Activated naive CD8-positive, alpha-beta T cell treated with anti-CD3 and anti-CD28 coated beads, Interleukin-2, amount 50 U/mL, for 16 hours (primary cell): ENCODE measurements at regions not wholly inside any gene's neighbourhood (a gene's known extent, or its start where the extent isn't known, plus 50 kb on each side); places are given as distances from the start of the nearest gene placed in this dataset.

ENCODE experiments used
- DNase-seq: peaks from one replicate; pipeline ENCODE4 v3.0.0-alpha.2; 2020; ENCODE audit warnings: low read depth, low spot score

GRCh38 chr18:10032331-10033015 lies 118.7 kb downstream of the VAPA start:
- peak; percentile 42 for DNase-seq

- DNase-seq, result no peak
Observed at GRCh38 chr18:10033016-10033399, 119.2 kb downstream of the VAPA start.

GRCh38 chr18:10035281-10035991 lies 121.6 kb downstream of the VAPA start:
- DNase-seq, result no peak

GRCh38 chr18:10036479-10036878 lies 122.7 kb downstream of the VAPA start:
- no peak for DNase-seq

GRCh38 chr18:10037181-10037580 lies 123.4 kb downstream of the VAPA start:
- DNase-seq, result no peak

- no peak for DNase-seq
Observed at GRCh38 chr18:10038268-10038667, 124.5 kb downstream of the VAPA start.

GRCh38 chr18:10040287-10041011 lies 126.6 kb downstream of the VAPA start:
- no peak for DNase-seq

- no peak for DNase-seq
Observed at GRCh38 chr18:10041180-10041579, 127.4 kb downstream of the VAPA start.

- no peak for DNase-seq
Observed at GRCh38 chr18:10042492-10042891, 128.7 kb downstream of the VAPA start.

GRCh38 chr18:10044054-10044453 lies 130.2 kb downstream of the VAPA start:
- DNase-seq, result no peak

GRCh38 chr18:10045296-10045891 lies 131.6 kb downstream of the VAPA start:
- no peak for DNase-seq

GRCh38 chr18:10046178-10046807 lies 132.5 kb downstream of the VAPA start:
- no peak for DNase-seq

GRCh38 chr18:10047237-10047636 lies 133.4 kb downstream of the VAPA start:
- DNase-seq, result no peak

GRCh38 chr18:10049747-10050146 lies 135.9 kb downstream of the VAPA start:
- no peak for DNase-seq

GRCh38 chr18:10050956-10051355 lies 137.1 kb downstream of the VAPA start:
- no peak for DNase-seq

GRCh38 chr18:10051877-10052631 lies 138.2 kb downstream of the VAPA start:
- DNase-seq, result no peak

- no peak for DNase-seq
Observed at GRCh38 chr18:10052871-10053270, 139.1 kb downstream of the VAPA start.

GRCh38 chr18:10053861-10054260 lies 140.0 kb downstream of the VAPA start:
- DNase-seq, result no peak

GRCh38 chr18:10054366-10054765 lies 140.6 kb downstream of the VAPA start:
- no peak for DNase-seq

GRCh38 chr18:10055125-10055750 lies 141.4 kb downstream of the VAPA start:
- DNase-seq, result no peak

GRCh38 chr18:10056506-10056905 lies 142.7 kb downstream of the VAPA start:
- no peak for DNase-seq
